ENCODE measurements at regions not wholly inside any gene's neighbourhood (a gene's known extent, or its start where the extent isn't known, plus 50 kb on each side); places are given as distances from the start of the nearest gene placed in this dataset.

DNA sequence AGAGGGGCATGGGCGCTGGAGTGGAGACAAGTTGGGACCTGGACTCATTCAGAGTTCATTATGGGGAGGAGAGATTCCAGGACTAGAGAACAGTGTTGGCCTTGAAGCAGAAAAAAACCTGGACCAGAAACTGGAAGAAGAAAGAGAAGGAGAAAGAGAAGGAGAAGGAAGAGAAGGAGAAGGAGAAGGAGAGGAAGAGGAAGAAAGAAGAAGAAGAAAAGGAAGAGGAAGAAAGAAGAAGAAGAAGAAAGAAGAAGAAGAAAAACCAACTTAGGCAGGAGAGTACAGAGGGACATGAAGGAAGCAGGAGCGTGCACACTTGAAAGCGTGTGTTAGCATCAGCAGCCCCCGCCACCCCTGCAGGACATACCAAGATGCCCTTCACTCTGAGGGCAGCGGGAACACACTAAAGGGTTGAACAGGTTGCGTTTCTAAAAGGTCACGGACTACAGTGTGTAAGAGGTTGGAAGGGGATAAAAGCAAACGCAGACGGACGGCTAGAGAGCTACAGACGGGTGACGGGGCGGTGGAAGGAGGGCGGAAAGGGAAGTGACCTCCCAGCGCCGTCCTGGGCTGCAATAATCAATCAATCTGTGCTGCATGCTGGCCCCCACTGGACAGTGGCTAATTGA, 95.3 kb downstream of the SEC61G start:
- H3K27ac ChIP-seq = no peak overlapping the region
- TF ChIP-seq, protein P1, sequence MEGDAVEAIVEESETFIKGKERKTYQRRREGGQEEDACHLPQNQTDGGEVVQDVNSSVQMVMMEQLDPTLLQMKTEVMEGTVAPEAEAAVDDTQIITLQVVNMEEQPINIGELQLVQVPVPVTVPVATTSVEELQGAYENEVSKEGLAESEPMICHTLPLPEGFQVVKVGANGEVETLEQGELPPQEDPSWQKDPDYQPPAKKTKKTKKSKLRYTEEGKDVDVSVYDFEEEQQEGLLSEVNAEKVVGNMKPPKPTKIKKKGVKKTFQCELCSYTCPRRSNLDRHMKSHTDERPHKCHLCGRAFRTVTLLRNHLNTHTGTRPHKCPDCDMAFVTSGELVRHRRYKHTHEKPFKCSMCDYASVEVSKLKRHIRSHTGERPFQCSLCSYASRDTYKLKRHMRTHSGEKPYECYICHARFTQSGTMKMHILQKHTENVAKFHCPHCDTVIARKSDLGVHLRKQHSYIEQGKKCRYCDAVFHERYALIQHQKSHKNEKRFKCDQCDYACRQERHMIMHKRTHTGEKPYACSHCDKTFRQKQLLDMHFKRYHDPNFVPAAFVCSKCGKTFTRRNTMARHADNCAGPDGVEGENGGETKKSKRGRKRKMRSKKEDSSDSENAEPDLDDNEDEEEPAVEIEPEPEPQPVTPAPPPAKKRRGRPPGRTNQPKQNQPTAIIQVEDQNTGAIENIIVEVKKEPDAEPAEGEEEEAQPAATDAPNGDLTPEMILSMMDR (IDR thresholded peaks at IDR 0.05) = no peak
- TF ChIP-seq ZFX (IDR thresholded peaks at IDR 0.05; ENCODE audit: borderline replicate concordance) = no peak

DNA sequence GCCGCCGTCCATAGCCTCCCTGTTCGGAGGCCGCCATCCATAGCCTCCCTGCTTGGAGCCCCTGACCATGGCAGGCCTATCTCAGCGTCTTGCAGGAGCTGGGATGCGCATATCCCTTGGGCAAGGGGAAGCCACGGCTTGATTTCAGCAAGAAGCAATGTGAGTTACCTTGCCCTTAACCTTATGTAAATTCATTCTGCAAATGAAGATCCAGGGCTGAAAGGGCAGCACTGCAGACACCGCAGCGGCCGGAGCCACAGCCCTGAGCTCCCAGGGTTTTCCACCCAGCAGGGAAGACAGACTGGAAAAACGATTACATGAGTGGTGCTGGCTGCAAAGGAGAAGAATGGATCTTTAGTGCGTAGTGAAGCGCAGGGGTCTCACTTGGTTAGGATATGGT, 95.8 kb downstream of the SEC61G start:
- no peak overlapping the region for H3K27ac ChIP-seq
- TF ChIP-seq, protein P1 (IDR thresholded peaks at IDR 0.05) = no peak
- TF ChIP-seq ZFX (IDR thresholded peaks at IDR 0.05; ENCODE audit: borderline replicate concordance) = no peak

DNA sequence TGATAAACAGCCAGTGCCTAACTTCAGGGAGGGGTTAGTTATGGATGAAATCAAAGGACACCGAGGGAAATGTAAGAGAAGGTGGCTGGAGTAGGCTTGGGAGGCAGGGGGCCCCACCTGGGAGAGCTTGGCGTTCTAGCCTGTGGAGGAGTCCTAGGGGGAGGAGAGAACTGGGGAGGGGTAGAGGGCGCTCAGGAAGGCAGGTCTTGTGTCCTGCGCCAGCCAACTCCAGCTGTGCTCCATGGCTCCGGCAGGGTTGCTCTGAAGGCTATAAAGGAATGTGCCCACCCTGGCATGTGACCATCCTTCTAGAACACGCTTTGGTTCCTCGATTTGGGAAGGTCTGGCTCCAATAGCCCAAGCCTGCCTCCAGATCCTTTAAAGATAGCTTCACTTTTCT, 96.3 kb downstream of the SEC61G start:
- H3K27ac ChIP-seq = no peak overlapping the region
- TF ChIP-seq ZFX (IDR thresholded peaks at IDR 0.05; ENCODE audit: borderline replicate concordance) = no peak
- TF ChIP-seq, protein P1 (IDR thresholded peaks at IDR 0.05) = no peak

DNA sequence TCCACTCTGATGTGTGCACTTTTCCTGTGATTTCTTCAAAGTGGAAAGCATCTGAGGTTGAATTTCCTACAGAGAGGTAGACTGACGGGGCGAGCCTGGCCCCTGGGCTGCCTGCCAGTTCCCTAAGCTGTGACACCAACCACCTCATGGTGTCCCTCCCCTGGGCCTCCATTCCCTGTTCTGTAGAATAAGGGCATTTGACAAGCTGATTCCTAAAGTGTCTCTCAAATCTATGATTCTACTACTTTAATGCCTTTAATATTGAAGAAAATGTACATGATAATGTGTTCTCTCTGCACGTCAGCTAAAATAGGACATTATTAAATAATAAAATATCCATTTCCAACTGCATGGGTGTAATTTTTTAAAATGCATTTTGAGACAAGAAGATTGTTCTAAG, 105.1 kb downstream of the SEC61G start:
- TF ChIP-seq, protein P1 (IDR thresholded peaks at IDR 0.05) = no peak
- no peak for TF ChIP-seq ZFX (IDR thresholded peaks at IDR 0.05; ENCODE audit: borderline replicate concordance)

DNA sequence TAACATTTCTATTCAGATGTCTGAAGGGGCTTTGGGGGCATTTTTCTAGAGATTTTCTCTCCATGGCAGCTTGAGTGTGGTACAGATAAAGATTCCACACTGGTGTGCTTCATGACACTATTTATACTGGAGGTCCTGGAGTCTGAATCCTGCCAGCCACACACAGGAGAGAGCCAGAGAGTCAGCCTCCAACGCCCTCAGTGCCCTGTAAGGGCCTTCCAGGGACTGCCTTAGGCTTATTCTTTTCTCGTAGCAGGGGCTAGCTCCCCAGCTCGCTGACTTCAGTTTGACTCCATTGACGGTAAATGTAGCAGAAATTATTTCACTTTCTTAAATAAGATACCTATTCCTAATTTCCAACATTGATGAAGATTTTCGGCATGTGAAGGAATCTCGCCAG, 100.9 kb downstream of the VSTM2A start:
- H3K27ac ChIP-seq = no peak overlapping the region
- no peak for TF ChIP-seq ZFX (IDR thresholded peaks at IDR 0.05; ENCODE audit: borderline replicate concordance)

More for the DNA sequence above, 105.1 kb downstream of the SEC61G start:
- H3K27ac ChIP-seq = no peak overlapping the region

DNA sequence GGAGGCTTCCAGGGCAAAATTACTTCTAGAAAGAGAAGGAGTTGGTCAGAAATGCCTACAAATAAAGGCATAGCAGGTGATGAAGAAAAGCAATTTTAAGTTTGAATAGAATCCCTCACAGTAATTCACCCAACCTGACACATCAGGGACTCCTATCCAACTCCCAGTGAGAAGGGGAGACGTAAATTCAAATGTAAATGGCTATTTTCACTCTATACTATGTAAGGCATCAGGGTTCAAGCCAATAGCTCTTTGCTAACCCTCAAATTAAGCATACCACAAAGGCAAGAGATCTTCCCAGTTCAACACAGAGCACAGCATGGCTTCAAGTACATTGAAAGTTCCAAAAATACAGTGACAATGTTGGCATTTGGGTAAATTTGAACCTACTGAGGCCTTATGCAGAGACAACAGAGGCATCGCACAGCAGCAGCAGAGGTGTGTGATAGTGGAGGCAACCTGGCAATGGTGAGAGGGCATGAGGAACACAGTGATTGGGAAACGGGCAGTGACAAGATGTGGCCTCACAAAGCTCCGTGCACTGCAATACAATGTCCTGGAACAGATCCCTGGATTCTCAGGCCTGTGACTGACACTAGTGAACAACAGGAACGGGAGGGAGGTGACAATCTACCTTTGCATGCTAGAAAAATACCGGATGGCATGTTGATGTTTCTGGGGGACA, 95.7 kb downstream of the VSTM2A start:
- H3K27ac ChIP-seq = no peak overlapping the region
- TF ChIP-seq, protein P1 (IDR thresholded peaks at IDR 0.05) = no peak
- TF ChIP-seq ZFX (IDR thresholded peaks at IDR 0.05; ENCODE audit: borderline replicate concordance) = no peak

DNA sequence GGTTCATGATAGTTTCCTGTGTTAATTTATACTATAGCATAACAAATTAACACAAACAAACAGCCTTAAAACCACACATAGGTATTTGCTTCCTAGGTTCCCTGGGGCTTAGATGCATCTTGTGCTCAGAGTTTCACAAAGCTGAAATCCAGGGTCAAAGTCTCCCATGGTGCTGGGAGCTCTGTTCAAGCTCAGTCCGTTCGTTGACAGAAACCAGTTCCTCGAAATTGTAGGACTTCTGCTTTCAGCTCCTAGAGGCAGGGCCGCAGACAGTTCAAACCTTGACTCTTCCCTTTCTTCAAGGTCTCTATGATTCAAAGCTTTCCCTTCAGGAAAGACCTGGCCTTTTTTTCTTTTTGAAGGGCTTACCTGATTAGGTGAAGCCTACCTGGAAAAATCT, 90.5 kb downstream of the VSTM2A start:
- H3K27ac ChIP-seq = no peak overlapping the region
- no peak for TF ChIP-seq ZFX (IDR thresholded peaks at IDR 0.05; ENCODE audit: borderline replicate concordance)
- TF ChIP-seq, protein P1 (IDR thresholded peaks at IDR 0.05) = no peak

Data from 22Rv1 (cell line).